Caco-2 (cell line): ENCODE measurements at regions not wholly inside any gene's neighbourhood (a gene's known extent, or its start where the extent isn't known, plus 50 kb on each side); places are given as distances from the start of the nearest gene placed in this dataset.

Experiments
- BruUV-seq: library from RNA; stranded (reverse); fragments of 400-500 nt; replicated peaks from 2 replicates; lab custom pipeline; 2021; lab: Mats Ljungman, UMichigan
- CTCF ChIA-PET: fragments of 300-600 bp; sonication (Branson Sonifier 250); formaldehyde crosslinking; loops from one replicate; lab custom pipeline; 2022; ENCODE audit warnings: antibody characterized with exemption; lab: Charles Lee
- POLR2A ChIA-PET: fragments of 300-600 bp; sonication (Branson Sonifier 250); formaldehyde crosslinking; loops from one replicate; lab custom pipeline; 2022; ENCODE audit warnings: antibody characterized with exemption; lab: Charles Lee
- DNase-seq, 2 experiments: peaks; one replicate each; pipeline versions ENCODE4 v3.0.0 to v3.0.0-alpha.2; 2020 to 2022
- H3K27me3 ChIP-seq: replicated peaks from 2 replicates; pipeline ENCODE4 v1.6.0; 2011; ENCODE audit warnings: low read length; ENCODE audit not compliant: control insufficient read depth, insufficient read depth
- H3K36me3 ChIP-seq: 2 replicates; pipeline ENCODE4 v1.5.1; 2011; ENCODE audit warnings: low read length; ENCODE audit not compliant: control insufficient read depth, insufficient read depth
- H3K4me1 ChIP-seq: fragments of 250-450 bp; sonication (Bioruptor Pico); 2 replicates; pipeline ENCODE4 v1.5.1; 2020; ENCODE audit warnings: mild to moderate bottlenecking
- H3K4me3 ChIP-seq: 2 replicates; pipeline ENCODE4 v1.5.1; 2011; ENCODE audit warnings: low read depth, mild to moderate bottlenecking, control low read depth, low read length
- H3K9me3 ChIP-seq: fragments of 250-450 bp; sonication (Bioruptor Pico); 2 replicates; pipeline ENCODE4 v1.5.1; 2020; ENCODE audit warnings: mild to moderate bottlenecking, moderate library complexity
- H3K27ac Mint-ChIP-seq: one replicate; pipeline ENCODE4 v1.8.0; 2022; ENCODE audit warnings: mixed read lengths; ENCODE audit not compliant: unreplicated experiment
- H3K27me3 Mint-ChIP-seq: one replicate; pipeline ENCODE4 v1.8.0; 2022; ENCODE audit warnings: mixed read lengths; ENCODE audit not compliant: insufficient read depth, unreplicated experiment
- H3K36me3 Mint-ChIP-seq: one replicate; pipeline ENCODE4 v1.8.0; 2022; ENCODE audit warnings: mild to moderate bottlenecking, mixed read lengths; ENCODE audit not compliant: insufficient read depth, unreplicated experiment
- H3K4me1 Mint-ChIP-seq: one replicate; pipeline ENCODE4 v1.8.0; 2022; ENCODE audit warnings: low read depth, mixed read lengths; ENCODE audit not compliant: unreplicated experiment
- H3K4me3 Mint-ChIP-seq: one replicate; pipeline ENCODE4 v1.8.0; 2022; ENCODE audit warnings: mild to moderate bottlenecking, moderate library complexity, mixed read lengths; ENCODE audit not compliant: unreplicated experiment
- H3K9me3 Mint-ChIP-seq: one replicate; pipeline ENCODE4 v1.8.0; 2022; ENCODE audit warnings: mixed read lengths; ENCODE audit not compliant: unreplicated experiment
- intact Hi-C: fragments of 100-400 bp; cut with micrococcal nuclease; formaldehyde crosslinking; loops from one replicate; pipeline ENCODE4 v1.10.0; 2022; ENCODE audit not compliant: unreplicated experiment
- TF ChIP-seq, protein P1 (sequence below), 2 experiments: fragments of 200-600 bp in 1 of 2; IDR thresholded peaks; 1 replicate in 1 of 2; 2 replicates in 1 of 2; pipeline versions ENCODE4 v1.5.1 to v1.8.0; 2011 to 2022; ENCODE audit warnings: antibody characterized with exemption in 1 of 2, control low read depth in 1 of 2, inconsistent platforms in 1 of 2, low read depth in 1 of 2, low read length in 1 of 2, mild to moderate bottlenecking in 1 of 2, moderate library complexity in 1 of 2; ENCODE audit not compliant: insufficient read depth in 1 of 2, severe bottlenecking in 1 of 2, unreplicated experiment in 1 of 2

DNA sequence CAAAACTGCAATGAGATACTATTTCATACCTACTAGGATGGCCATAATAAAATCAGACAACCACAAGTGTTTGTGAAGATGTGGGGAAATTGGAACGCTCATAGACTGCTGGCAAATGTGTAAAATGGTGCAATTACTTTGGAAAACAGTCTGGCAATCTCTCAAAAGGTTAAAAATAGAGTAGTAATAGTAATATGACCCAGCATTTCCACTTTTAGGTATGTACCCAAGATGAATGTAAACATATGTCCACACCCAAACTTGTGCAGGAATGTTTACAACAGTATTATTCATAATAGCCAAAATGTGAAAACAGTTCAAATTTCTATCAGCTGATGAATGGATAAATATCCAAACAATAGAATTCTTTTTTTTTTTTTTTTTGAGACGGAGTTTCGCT is 731.6 kb upstream of the ANKRD30A start:
- CTCF ChIA-PET: no interaction called here
- POLR2A ChIA-PET: no interaction called here
- no TSS peak for BruUV-seq
- H3K9me3 ChIP-seq: no peaks in the 10 kb centered on the region
- H3K4me1 ChIP-seq: no peaks in the 10 kb centered on the region
- no peaks in the 10 kb centered on the region for H3K27me3 ChIP-seq
- TF ChIP-seq, protein P1, sequence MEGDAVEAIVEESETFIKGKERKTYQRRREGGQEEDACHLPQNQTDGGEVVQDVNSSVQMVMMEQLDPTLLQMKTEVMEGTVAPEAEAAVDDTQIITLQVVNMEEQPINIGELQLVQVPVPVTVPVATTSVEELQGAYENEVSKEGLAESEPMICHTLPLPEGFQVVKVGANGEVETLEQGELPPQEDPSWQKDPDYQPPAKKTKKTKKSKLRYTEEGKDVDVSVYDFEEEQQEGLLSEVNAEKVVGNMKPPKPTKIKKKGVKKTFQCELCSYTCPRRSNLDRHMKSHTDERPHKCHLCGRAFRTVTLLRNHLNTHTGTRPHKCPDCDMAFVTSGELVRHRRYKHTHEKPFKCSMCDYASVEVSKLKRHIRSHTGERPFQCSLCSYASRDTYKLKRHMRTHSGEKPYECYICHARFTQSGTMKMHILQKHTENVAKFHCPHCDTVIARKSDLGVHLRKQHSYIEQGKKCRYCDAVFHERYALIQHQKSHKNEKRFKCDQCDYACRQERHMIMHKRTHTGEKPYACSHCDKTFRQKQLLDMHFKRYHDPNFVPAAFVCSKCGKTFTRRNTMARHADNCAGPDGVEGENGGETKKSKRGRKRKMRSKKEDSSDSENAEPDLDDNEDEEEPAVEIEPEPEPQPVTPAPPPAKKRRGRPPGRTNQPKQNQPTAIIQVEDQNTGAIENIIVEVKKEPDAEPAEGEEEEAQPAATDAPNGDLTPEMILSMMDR (IDR thresholded peaks at IDR 0.05; ENCODE audit: insufficient read depth in 1 of 2, low read depth in 1 of 2, low read length in 1 of 2, severe bottlenecking in 1 of 2, unreplicated experiment in 1 of 2): no peak
- no peak for DNase-seq
- intact Hi-C loops: no loop called here
- Mint-ChIP-seq H3K36me3 (no peaks in the 10 kb centered on the region), H3K9me3 (peaks cover 12% of the 10 kb centered on the region), H3K4me3 (no peak overlapping the region), H3K4me1 (no peaks in the 10 kb centered on the region), H3K27ac (no peak overlapping the region), H3K27me3 (peaks cover 9% of the 10 kb centered on the region)
- no peaks in the 10 kb centered on the region for H3K36me3 ChIP-seq
- no peak overlapping the region for H3K4me3 ChIP-seq

DNA sequence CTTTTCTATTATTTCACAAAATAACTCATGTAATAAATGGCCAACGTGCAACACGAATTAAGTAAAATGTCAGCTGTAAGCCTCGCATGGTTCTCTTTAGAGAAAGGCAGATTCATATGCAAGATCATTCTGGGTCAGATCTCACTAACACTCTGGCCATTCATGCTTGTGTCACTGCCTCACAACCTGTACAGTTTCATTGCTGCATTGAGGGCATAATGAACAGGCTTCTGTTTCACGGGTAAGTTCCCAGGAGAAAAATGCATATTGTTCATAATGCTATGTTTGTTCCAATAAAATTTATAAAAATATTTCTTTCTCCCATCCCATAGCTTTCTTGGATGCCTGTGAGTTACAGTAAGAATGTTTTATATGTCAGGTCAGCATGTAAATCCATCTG is 734.0 kb upstream of the ANKRD30A start:
- BruUV-seq: no TSS peak
- no peak overlapping the region for H3K4me3 Mint-ChIP-seq
- CTCF ChIA-PET: no interaction called here

GRCh38 chr10:36390221-36390620 is 735.2 kb upstream of the ANKRD30A start:
- ChIA-PET POLR2A (no interaction called here), CTCF (no interaction called here)
- H3K4me3 ChIP-seq: no peak overlapping the region
- H3K4me1 ChIP-seq: no peaks in the 10 kb centered on the region
- intact Hi-C loops: no loop called here
- no peaks in the 10 kb centered on the region for H3K27me3 ChIP-seq
- DNase-seq: no peak
- Mint-ChIP-seq H3K9me3 (no peaks in the 10 kb centered on the region), H3K36me3 (no peaks in the 10 kb centered on the region), H3K4me3 (no peak overlapping the region), H3K4me1 (no peaks in the 10 kb centered on the region), H3K27me3 (peaks cover 4% of the 10 kb centered on the region), H3K27ac (no peak overlapping the region)
- TF ChIP-seq, protein P1 (IDR thresholded peaks at IDR 0.05; ENCODE audit: insufficient read depth in 1 of 2, low read depth in 1 of 2, low read length in 1 of 2, severe bottlenecking in 1 of 2, unreplicated experiment in 1 of 2): no peak
- no peaks in the 10 kb centered on the region for H3K9me3 ChIP-seq
- BruUV-seq: no TSS peak
- H3K36me3 ChIP-seq: no peaks in the 10 kb centered on the region

More for the DNA sequence above, 734.0 kb upstream of the ANKRD30A start:
- no peaks in the 10 kb centered on the region for H3K27me3 ChIP-seq
- no peaks in the 10 kb centered on the region for H3K36me3 Mint-ChIP-seq
- no peaks in the 10 kb centered on the region for H3K4me1 ChIP-seq
- POLR2A ChIA-PET: no interaction called here
- H3K4me3 ChIP-seq: no peak overlapping the region
- H3K27ac Mint-ChIP-seq: no peak overlapping the region
- no peak for DNase-seq
- no peaks in the 10 kb centered on the region for H3K9me3 ChIP-seq
- TF ChIP-seq, protein P1 (IDR thresholded peaks at IDR 0.05; ENCODE audit: insufficient read depth in 1 of 2, low read depth in 1 of 2, low read length in 1 of 2, severe bottlenecking in 1 of 2, unreplicated experiment in 1 of 2): no peak
- H3K4me1 Mint-ChIP-seq: no peaks in the 10 kb centered on the region
- intact Hi-C loops: no loop called here
- peaks cover 4% of the 10 kb centered on the region for H3K27me3 Mint-ChIP-seq
- no peaks in the 10 kb centered on the region for H3K9me3 Mint-ChIP-seq
- H3K36me3 ChIP-seq: no peaks in the 10 kb centered on the region
